NCI-H748 treated with DMSO at 0.1 percent for 48 hours (cell line): ENCODE measurements at regions not wholly inside any gene's neighbourhood (a gene's known extent, or its start where the extent isn't known, plus 50 kb on each side); places are given as distances from the start of the nearest gene placed in this dataset.

Source experiments
- DNase-seq: peaks from one replicate; lab custom pipeline; 2025; lab: John Stamatoyannopoulos, UW

DNA sequence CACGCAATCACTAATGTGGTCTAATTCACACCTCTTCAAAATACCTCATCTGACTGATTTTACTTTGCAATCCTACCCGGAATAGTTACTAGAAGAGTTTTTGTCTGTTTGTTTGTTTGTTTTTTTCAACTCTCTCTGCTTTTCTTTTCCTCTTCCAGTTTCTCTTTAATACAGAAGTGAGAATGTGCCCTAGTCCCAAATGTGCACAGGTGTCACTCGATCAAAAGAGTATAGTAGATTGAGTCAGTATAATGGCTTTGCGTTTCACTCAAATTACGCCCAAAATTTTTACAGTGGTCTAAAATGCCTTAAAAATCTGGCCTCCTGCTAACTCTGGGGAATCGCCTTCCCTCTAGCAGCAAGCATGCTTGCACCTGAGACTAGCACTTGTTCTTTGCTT is 1536.8 kb downstream of the KCNT2 start:
- DNase-seq, result no peak

GRCh38 chr1:195065437-195065836 is 1542.8 kb downstream of the KCNT2 start:
- DNase-seq, result no peak

- no peak for DNase-seq
Measured at GRCh38 chr1:195064358-195064757, 1543.9 kb downstream of the KCNT2 start.

GRCh38 chr1:195054217-195054687 is 1554.0 kb downstream of the KCNT2 start:
- DNase-seq, result no peak

GRCh38 chr1:195053478-195053877 is 1554.8 kb downstream of the KCNT2 start:
- DNase-seq, result no peak

- no peak for DNase-seq
Measured at GRCh38 chr1:195047772-195048171, 1560.5 kb downstream of the KCNT2 start.

DNA sequence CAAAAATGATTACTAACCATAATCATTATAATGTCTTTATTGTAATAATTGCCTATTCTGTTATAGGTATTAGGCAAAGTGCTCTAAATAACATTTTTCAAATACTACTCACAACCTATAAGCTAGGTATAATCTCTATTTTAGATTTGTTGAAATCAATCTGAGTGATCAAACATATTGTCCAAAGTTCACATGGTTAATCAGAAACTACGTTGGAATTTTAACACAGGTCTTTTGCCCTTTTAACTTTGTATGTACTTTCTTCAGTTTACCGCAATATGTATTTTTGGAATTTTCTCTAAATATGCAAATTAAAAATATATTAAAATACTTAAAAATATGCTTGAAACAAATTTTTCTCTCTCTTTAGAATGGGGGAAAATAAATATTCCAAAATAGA is 1563.2 kb downstream of the KCNT2 start:
- DNase-seq, result no peak

- no peak for DNase-seq
Measured at GRCh38 chr1:195030793-195031192, 1577.4 kb downstream of the KCNT2 start.

- DNase-seq, result no peak
Measured at GRCh38 chr1:195026792-195027191, 1581.4 kb downstream of the KCNT2 start.

DNA sequence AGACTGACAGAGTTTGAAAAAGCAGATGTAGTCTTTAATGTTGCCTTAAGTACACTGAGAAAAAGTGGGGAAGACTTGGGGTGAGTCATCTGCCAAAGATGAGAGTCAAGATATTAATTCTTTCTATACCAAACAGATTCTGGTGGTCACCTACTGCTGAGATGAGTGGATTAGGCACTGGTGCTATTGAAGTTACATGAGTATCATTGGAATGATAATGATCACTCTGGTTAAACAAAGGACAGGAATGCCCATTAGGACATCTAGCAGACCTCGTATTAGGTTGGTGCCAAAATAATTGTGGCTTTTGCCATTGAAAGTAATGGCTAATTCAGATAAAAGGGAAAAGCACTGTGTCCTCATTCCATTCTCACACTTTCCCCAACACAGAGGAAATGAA is 1588.9 kb downstream of the KCNT2 start:
- no peak for DNase-seq

- DNase-seq, result no peak
Measured at GRCh38 chr1:195012995-195013394, 1595.2 kb downstream of the KCNT2 start.

DNA sequence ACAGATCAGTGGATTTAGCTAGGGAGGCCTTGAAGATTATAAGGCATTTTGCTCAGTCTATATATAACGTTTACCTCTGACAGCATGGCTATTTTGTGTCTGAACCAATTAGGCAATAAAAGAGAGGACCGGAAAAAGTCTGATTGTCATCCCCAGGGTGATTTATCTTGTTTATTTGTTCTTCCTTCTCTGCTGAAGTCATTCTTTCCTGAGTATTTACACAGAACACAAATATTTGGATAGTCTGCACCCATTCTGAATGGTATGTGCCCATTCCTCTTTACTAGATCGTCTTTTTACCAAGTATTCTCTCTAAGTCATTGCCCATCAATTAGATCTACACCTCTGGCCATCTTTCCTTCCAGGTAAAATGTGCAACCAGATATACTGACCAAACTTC is 1602.9 kb downstream of the KCNT2 start:
- peak; percentile 76 for DNase-seq

DNA sequence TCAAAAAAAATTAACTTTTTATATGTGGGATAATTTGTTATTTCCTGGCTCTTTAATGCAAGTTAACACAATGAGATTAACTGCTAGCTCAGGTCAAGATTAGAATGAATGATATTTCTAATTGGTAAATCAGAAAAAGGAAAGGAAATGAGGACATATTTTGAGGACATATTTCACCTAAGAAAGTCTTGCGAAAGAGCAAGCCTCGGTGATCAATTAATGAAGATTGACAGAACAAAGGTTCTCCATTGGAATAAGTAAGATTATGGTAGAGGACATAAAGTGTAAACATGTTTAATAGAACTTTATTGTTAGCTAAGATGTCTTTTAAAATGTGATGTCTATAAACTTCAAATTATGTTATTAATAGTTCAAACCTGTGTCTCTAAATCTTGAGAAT is 1617.8 kb downstream of the KCNT2 start:
- no peak for DNase-seq

- DNase-seq, result no peak
Measured at GRCh38 chr1:194975913-194976312, 1632.3 kb downstream of the KCNT2 start.

DNA sequence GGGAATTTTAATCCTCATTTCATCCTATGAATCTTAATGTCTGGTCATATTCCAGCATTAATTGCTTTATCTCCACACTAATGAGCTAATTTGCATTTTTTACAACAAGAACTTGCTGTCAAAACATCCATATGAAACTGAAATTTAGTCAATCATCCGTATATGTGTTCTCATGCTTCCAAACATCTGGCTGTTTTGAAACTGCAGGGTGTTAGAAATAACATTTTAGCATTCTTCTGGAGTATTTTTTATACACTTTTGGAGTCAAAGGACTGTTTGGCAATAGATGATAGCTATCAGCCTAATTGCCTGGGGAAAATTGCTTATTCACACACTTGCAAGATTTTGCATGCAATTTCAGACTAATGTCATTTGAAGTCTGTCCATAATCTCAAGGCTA is 1639.3 kb downstream of the KCNT2 start:
- no peak for DNase-seq

DNA sequence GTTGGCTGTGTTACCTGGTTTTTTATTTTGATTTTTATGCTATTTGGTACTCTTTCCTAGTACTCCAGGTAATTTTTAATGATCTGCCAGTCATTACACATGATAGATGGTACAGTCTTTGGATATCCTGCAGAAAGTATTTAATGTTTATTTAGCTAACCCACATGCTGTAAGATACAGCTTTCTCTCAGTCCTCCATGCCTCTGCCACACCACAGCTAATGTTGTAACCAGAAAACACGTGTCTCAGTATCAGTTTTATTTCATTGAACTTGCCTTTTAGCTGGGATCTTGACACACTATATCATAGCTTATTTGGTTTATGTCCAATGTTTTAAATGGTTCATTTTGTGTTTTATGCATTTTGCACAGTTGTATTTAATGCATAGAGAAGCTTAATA is 1648.4 kb downstream of the KCNT2 start:
- no peak for DNase-seq

DNA sequence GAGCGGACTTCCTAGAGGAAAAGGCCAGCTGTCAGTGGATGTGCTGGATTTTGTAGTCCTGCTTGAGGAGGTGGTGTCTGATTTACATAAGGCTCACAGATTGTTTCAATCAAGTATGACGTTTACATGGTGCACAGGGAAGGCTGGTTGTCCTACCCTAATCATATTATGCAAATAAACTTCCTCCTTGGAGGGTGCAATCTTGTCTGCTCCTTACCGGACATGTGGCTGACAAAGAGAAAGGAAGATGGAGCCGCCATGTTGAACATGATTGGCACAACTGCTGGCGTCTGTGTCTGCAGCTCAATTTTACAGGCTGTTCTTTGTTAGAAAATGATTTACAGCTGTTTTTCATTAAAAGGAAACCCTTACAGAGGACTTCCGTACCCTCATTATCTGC is 1656.1 kb downstream of the KCNT2 start:
- no peak for DNase-seq

- DNase-seq, result no peak
Measured at GRCh38 chr1:194950584-194950983, 1657.7 kb downstream of the KCNT2 start.

DNA sequence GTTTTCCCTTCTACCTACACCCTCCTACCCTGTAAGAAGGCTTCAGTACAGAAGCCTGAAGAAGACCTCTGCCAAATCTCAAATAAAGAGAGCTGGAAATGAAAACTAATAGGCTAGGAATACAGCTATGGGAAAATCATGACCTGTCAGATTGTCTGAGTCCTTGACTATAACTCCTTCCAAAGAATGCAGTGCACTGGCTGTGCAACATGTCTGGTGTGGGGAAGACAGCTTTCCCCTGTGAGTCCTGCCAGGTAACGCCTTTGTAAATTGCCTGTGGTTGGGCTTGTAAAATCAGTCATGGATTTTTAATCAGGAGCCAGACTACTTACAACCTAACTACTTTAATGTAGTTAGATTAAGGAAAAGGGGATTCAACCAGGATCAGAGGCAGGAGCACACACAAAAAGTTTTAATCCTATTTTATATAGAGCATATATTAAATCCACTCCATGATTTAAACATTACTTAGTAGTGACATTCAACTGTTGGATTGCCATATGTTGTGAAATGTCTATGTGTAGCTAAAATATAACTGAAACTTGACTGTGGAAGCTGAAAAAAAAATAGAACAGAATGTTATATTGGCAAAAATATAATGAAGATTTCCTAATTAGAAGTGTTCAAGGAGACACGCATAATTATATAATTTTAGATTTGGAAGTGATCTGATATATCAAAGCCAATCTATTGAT is 1667.8 kb downstream of the KCNT2 start:
- no peak for DNase-seq

GRCh38 chr1:194935864-194936263 is 1672.4 kb downstream of the KCNT2 start:
- no peak for DNase-seq

- no peak for DNase-seq
Measured at GRCh38 chr1:194931166-194931565, 1677.1 kb downstream of the KCNT2 start.

GRCh38 chr1:194930132-194930531 is 1678.1 kb downstream of the KCNT2 start:
- DNase-seq, result no peak

GRCh38 chr1:194929357-194929756 is 1678.9 kb downstream of the KCNT2 start:
- no peak for DNase-seq

GRCh38 chr1:194919146-194919545 is 1689.1 kb downstream of the KCNT2 start:
- no peak for DNase-seq
